HEK293T (cell line): ENCODE measurements at regions not wholly inside any gene's neighbourhood (a gene's known extent, or its start where the extent isn't known, plus 50 kb on each side); places are given as distances from the start of the nearest gene placed in this dataset.

Source experiments
- ARNT ChIP-seq: fragments of 450-650 bp; IDR thresholded peaks from 2 replicates; pipeline ENCODE4 v1.6.1; 2017; ENCODE audit warnings: mild to moderate bottlenecking
- BHLHE40 ChIP-seq: fragments of 450-650 bp; IDR thresholded peaks from 2 replicates; pipeline ENCODE4 v1.6.1; 2016; ENCODE audit warnings: mild to moderate bottlenecking, moderate library complexity, borderline replicate concordance
- FOXA1 ChIP-seq: fragments of 450-650 bp; IDR thresholded peaks from 2 replicates; pipeline ENCODE4 v1.6.1; 2016; ENCODE audit warnings: mild to moderate bottlenecking
- FOXM1 ChIP-seq: fragments of 450-650 bp; IDR thresholded peaks from 2 replicates; pipeline ENCODE4 v1.6.1; 2017; ENCODE audit warnings: mild to moderate bottlenecking, borderline replicate concordance
- L3MBTL2 ChIP-seq: fragments of 450-650 bp; conservative IDR thresholded peaks from 2 replicates; pipeline ENCODE4 v1.6.1; 2016; ENCODE audit warnings: mild to moderate bottlenecking
- LEF1 ChIP-seq: fragments of 450-650 bp; IDR thresholded peaks from 2 replicates; pipeline ENCODE4 v1.6.1; 2017; ENCODE audit warnings: mild to moderate bottlenecking, borderline replicate concordance
- SP1 ChIP-seq: fragments of 450-650 bp; IDR thresholded peaks from 2 replicates; pipeline ENCODE4 v1.6.1; 2017
- SUZ12 ChIP-seq: fragments of 450-650 bp; IDR thresholded peaks from 2 replicates; pipeline ENCODE4 v1.6.1; 2016; ENCODE audit warnings: mild to moderate bottlenecking
- ZNF384 ChIP-seq: fragments of 450-650 bp; IDR thresholded peaks from 2 replicates; pipeline ENCODE4 v1.6.1; 2016
- TF ChIP-seq, protein P1 (sequence below): fragments of 450-650 bp; IDR thresholded peaks from 2 replicates; pipeline ENCODE4 v1.6.1; 2016

DNA sequence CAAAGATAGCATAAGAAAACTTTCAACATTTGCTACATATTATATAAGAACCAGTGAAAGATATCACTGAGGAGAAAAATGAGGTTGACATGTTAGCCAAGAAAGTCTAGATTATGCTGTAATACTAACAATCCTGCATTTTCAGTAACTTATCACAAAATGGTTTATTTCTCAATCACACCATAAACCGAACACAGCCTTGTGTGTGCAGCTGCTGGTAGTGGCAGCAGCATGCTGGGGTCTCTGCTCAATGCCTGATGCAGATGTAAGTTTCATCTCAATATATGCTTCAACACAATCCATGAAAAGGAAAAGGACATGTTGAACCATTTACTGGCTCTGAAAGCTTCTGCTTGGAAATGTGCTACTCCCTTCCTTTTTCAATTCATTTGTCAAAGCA is 376.3 kb downstream of the GPD2 start:
- TF ChIP-seq FOXM1 (no peak), ZNF384 (no peak), FOXA1 (no peak), SP1 (no peak), ARNT (no peak), LEF1 (no peak), SUZ12 (no peak), L3MBTL2 (no peak), BHLHE40 (no peak)
- TF ChIP-seq, protein P1, sequence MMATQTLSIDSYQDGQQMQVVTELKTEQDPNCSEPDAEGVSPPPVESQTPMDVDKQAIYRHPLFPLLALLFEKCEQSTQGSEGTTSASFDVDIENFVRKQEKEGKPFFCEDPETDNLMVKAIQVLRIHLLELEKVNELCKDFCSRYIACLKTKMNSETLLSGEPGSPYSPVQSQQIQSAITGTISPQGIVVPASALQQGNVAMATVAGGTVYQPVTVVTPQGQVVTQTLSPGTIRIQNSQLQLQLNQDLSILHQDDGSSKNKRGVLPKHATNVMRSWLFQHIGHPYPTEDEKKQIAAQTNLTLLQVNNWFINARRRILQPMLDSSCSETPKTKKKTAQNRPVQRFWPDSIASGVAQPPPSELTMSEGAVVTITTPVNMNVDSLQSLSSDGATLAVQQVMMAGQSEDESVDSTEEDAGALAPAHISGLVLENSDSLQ = no peak
